NCI-H226 (cell line): ENCODE measurements at regions not wholly inside any gene's neighbourhood (a gene's known extent, or its start where the extent isn't known, plus 50 kb on each side); places are given as distances from the start of the nearest gene placed in this dataset.

Source experiments
- DNase-seq: peaks from one replicate; pipeline ENCODE4 v3.0.0-alpha.2; 2015

DNA sequence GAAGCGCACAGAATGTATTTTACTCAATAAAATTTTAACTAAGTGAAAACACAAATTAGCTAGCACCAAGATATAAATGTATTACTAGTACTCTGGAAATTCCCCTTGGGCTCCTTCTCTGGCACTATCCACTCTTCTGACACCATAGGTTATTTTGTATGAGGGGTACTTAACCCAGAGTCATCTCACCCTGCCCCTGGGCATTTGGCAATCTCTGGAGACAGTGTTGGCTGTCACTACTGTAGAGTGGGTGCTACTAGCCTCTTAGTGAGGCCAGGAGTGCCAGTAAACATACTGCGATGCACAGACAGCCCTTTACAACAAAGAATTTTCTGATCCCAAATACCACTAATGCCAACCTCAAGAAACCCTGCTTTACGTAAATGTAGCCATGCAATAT, 246.3 kb upstream of the KBTBD8 start:
- DNase-seq: no peak

DNA sequence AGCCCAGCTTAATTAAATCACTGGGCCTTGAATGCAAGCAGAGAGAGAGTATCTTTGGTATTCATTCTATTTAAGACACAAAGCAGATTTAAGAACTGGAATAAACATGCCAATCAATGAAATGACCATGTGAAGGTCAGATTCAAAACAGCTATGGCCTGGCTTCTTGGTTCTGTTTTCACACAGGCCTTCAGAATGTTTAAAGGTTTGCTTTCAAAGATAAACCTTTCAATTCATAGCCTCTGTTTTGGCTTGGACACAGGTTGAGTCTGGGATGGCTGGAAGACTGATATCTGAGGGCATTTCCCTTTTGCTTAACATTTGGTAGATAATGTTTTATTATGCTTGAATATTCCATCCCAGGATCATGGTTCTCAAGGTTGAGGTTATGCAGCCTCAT, 244.4 kb upstream of the KBTBD8 start:
- DNase-seq: no peak

DNA sequence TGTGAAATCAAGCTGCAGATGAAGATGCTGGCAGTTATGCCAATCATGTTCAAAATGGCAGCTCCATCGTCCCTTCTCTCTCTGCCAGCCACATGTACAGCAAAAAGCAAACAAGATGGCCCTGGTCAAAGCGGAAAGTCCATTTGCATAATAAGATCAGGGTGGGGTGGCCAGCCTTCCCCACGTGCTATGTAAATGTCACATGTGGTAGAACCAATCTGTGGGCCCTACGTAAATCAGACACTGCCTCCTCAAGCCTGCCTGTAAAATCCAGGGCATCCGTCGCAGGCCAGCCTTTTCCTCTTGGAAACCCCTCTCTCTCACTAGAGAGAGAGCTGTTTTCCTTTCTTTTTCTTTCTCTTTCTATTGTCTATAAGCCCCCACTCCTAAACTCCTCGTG, 243.5 kb upstream of the KBTBD8 start:
- no peak for DNase-seq

DNA sequence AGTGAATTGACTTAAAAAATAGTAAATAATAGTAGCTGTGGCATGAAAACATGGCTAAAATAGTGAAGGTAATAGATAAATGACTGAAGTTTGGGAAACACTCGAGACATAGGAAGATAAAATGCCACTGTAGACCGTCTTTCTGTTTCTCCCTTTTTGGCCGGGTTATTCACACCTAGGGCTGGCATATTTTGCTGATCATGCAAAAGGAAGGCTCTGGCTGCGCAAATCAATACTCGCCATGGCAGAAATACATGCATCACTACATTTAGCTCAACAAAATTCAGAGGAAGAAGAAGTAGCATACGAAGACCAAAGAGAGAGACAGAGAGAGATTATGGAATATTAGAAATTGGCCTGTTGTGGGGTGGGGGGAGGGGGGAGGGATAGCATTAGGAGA, 242.2 kb upstream of the KBTBD8 start:
- no peak for DNase-seq

DNA sequence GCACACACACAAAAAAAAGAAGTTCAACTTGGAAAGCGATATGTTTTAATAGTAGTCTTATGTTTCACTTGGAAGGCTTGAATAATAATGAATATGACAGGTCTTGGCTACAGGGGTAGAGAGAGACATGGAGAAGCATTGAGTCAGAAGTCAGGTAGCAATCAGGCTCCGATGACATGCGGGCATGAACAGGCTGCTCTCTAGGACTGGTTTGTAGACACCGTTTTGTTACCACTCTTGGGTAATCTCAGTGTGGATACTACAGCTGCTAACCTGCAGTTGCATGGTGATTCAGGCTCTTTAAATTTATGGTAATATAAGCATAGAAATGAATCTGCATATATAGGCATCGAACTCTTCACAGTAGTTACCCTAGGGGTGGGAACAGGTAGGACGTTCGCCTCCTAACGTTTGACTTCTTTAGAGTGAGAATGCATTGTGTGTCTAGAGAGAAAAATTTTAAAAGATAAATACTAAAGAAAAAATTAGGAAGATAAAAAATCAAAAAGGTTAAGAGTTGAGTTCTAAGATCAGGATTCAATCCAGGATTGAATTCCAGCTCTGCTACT, 241.6 kb upstream of the KBTBD8 start:
- no peak for DNase-seq

DNA sequence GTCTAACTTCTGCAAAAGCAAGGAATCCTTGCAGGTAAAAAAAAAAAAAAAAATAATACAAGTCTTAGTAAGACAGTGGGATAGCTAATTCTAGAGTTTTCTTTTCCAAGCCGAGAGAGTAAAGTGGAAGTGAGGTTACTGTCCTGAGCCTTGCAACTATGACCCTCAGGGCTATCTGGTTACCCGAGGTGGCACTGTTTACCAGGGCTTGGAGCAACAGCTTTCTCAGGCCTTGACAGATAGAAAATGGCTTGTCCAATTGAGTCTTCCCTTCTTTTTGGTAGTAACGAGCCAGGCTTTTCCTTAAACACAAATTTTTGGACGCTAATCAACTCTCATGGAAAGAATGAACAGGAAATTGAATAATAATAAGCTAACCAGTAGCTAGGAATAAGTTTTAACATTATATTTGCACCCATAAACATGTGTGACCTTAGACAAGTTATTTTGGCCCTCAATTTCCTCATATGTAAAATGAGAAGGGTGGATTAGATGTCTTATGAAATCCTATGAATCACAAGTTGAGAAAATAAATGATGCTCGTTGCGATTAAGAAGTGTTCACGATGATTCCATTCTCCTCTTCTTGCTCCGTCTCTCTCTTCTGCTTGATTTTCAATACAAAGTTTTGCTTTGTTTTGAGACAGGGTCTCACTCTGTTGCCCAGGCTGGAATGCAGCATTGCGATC, 236.9 kb upstream of the KBTBD8 start:
- no peak for DNase-seq

DNA sequence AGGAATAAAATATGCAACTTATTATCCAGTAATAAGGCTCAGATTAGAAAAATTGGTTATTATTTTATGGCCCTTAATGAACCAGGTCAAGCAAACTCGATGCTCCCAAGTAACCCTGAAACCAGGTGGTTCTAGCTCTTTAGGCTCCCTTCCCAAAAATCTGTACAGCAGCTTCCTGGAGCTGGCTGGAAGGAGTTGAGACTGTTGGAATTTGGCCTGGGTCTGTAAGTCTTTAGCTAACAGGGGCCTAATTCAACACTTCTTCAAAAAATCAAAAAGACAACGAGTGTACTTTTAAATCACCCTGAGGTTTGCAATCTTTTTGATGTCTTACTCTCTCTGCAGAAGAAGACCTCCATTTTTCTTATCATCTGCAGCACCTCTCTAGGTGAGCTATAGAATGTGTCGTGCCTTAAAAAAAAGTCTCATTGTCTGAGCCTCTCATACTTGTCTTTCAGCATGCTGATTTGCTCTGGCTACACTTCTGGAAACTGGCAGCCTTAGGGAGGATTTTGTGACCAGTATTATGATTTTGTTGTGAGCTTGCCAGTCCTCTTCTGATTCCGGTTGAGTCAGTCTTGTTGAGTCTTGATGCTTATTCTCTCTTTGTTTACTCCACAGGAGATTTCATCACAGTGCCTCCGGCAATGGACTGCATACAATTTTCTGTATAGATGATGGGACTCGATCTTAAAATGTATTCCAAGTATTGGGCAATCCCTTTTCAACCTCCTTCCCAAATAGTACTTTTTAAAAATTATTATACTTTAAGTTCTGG, 235.0 kb upstream of the KBTBD8 start:
- DNase-seq: peak; percentile 13

DNA sequence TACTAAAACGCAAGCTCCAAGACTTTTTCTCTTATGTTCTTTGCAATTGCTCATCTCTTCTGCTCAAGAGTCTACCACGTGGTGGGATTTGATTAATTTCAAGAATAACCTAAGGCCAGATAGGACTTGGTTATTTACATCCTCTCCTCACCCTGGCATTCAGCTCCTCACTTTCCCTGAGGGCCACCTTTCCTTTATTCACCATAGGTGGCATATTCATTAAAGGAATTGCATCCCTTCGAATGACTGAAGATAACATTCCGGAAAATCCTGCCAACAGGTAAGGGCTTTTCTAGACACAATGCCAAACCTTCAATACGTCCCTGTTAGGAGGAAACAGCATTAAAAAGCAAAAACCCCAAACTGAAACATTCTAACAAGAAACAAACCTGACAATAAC, 220.0 kb upstream of the KBTBD8 start:
- DNase-seq: no peak

DNA sequence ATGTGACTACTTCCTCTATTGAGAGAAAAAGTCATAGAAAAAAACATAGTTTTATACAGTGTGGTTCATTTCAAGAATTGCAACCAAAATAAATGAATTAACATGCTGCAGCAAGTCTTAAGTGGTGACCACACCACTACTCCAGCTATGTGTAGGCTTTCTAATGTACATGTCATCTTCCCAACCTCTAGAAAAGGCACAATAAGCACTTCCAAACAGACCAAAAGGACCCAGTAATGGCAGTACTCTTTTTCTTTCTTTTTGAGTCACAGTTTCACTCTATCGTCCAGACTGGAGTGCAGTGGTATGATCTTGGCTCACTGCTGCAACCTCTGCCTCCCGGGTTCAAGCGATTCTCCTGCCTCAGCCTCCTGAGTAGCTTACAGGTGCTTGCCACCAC, 219.3 kb upstream of the KBTBD8 start:
- no peak for DNase-seq

DNA sequence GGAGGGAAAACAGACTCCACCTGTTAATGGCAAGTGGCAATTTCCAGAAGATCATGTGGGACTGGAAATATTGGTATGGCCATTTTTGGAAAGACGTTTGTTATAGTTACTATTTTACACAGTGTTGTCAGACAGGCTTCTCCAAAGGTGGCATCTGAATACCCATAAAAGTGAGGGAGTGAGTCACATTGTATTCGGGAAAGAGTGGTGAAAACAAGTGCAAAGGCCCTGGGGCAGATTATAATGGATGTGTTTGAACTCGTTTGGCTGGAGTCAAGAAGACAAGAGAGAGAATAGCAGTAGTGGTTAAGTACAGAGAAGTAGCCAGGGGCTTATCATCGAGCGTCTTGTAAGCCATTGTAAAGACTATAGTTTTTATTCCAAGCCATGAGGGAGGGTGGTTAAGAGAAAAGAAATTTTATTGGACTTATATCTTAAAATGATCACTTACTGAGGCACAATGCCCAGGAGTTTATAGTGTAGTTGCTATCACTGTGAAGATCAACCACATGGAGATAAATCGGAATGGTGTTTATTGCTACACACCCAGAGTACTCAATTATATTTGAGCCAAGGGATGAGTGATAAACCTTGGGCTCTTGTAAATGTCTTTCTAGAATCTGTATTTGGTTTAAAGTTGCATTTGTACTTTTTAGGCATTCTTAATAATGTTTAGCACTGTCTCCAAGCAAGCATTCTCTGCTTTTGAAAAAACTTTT, 212.8 kb upstream of the KBTBD8 start:
- DNase-seq: no peak

DNA sequence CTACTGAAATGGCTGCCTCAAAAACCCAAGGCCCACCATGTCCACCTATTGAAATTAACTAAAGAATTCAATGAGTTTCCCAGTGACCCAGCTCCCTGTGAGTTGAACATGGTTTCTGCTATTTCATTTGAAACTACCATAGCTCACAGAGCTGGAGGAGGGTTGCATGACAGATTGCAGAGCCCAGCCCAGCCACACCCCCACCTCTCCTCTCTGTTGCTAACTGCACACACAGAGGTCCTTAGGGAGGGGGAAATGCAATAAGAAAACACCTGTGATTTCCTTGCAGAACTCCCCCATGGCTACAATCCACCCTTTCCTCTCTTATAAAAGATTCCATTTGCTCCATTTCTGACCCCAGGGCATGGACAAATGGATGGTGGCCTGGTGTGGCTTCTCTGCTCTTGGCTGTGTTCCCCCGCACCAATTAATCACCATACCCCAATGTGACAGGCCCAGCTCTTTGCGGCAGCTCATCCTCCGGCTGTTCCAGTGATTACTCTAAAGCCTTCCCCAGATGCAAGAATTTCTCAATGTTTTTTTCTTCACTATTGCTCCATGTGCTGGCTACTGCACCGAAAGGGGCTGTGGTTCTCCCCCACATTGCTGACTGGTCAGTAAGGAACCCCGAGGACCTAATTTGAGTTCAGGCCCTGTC, 208.4 kb upstream of the KBTBD8 start:
- DNase-seq: peak; percentile 21

DNA sequence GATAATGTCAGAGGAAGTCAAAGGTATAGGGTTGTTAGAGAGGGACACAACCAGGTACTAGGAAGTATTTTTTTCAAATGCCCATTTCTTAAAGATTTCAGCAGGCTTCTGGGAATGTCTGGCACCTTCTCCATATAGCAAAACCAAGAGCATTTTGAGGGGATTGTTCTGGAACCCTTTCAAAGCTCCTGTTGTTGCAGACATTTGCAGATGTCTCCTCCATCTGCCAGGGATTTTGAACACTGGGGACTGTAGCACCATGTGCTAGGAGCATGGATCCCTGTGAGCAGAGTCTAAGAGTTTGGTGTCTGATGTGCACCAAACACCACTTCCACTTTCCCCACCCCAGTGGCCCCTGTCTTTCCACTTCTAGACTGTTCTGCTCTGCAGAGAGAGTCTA, 206.0 kb upstream of the KBTBD8 start:
- no peak for DNase-seq

DNA sequence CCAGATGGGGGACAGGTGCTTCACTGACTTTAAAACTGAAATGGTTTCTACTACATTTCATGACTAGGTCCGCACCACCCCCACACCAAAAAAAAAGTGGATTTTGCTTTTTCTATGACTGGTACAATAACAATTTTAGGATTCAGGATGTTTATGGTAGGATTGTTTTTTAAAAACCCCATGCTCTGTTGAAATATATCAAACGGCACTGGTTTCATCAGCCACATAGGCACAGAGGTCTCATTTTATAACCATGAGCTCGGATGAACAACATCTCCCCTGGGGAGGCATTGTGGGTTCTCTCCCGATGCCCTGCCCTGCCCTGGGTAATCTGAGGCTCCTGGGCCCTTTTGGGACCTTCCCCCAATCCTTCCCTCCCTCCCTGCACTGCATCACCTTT, 202.7 kb upstream of the KBTBD8 start:
- DNase-seq: no peak

DNA sequence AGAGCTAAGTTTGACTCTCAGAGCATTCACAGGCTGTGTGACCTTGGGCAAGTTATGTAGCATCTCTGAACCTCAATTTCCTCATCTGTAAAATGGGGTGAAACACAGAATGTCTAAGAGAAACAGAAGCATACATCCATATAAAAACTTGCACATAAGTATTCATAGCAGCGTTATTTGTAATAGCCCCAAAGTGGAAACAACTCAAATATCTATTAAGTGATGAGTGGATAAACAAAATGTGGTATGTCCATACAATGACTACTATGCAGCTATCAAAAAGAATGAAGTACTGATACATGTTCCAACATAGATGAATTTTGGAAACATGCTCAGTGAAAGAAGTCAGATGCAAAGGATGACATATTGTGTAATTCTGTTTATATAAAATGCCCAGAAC, 201.8 kb upstream of the KBTBD8 start:
- no peak for DNase-seq

DNA sequence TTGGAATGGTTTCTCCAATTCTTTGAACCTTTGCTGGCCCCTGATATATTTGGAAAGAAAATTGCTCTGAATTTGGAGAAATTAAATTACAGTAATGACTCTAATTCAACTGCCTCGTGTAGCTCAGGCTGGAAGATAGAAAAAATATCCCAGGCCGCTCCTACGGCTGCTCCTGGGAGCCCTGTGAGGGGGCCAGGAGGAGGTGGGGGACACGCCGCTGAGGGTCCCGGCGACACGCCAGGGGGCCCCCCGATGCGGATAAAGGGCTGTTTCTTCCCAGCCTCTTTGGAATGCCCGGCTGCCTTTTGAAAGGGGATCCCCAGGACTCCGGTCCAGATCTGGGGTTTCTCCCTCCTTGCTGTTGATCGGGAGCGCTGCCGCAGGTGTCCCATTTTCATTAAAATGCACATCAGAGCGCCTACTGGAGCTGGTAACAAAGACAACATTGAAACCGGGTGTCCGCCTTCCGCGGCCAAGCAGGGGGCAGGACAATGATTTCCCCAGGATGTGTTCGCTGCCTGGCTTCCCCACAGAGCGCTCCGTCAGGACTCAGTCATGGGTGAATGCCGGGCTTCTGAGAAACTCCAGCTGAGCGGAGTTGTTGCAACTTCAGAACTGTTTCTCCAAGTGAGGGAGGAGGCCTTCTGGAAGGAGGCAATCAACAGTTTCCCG, 200.1 kb upstream of the KBTBD8 start:
- no peak for DNase-seq

DNA sequence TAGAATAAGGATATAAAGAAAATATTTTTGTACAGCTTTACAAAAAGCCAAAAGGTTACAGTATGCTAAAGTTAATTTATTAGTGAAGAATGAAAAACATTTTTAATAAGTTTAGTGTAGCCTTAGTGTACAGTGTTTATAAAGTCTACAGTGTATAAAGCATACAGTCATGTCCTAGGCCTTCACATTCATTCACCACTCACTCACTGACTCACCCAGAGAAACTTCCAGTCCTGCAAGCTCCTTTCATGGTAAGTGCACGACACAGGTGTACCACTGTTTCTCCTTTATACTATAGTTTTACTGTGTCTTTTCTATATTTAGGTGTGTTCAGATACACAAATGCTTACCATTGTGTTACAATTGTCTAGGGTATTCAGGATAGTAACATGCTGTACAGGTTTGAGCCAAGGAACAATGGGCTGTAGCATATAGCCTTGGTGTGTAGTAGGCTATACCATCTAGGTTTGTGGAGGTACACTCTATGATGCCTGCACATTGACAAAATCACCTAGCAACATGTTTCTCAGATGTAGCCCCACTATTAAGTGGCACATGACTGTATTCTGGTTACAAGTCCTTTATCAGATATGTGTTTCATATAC, 197.1 kb upstream of the KBTBD8 start:
- no peak for DNase-seq

DNA sequence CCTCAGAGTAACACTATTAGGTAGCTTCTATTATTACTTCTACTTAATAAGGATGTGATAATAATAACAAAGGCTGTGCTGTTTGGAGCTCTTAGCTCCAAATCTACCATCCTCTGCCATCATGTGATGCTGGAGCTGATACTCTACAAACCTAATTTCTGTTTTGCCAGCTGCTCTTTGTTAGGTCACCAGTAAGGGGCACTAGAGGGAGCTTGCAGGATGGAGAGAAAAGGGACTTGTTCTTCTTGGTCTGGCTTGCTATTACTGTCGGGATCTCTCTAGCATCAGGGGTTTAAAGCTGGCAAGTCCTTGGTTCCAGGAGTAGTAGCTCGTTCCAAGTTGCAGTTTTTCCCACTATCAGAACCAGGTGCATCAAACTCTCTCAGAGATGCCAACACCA, 194.9 kb upstream of the KBTBD8 start:
- DNase-seq: no peak

DNA sequence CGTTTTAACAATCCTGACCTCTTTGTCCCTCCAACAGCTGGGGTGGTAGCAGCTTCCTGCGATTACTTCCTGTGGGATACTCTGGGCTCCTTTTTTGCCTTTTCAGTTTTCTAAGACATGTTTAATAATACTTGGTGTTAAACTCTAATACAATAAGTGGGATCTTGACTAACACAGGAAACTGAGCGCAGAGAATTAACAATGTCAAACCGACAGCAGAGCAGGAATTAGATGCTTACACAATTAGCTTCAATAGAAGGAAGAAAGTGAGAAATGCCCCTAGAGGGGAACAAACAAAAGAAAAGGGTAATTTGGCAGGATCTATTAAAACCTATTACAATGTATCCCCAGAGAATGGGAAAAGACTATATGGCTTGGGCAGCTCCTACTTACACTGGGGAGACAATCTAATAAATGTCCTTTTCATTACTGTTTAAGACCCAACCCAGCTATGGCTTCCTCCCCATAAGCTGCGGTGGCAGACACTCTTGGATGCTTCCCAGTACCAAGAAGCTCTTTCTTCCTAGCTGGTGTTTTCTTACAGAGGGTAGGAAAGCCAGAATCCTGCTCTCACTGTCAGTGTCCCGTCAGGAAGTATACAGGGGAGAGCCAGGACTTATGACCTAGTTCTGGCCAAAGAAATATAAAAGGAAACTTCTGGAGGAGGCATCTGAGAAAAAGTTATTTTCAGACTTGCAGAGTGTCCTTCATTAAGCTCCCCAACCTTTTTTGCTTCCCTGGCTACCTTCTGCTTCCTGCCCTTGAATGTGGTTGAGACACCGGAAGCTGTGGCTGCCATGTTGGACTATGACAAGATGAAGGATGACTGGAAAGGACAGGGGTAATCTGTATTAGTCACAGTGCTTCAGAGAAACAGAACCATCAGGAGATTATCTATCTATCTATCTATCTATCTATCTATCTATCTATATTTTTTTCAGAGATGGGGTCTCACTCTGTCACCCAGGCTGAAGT, 194.1 kb upstream of the KBTBD8 start:
- DNase-seq: no peak

DNA sequence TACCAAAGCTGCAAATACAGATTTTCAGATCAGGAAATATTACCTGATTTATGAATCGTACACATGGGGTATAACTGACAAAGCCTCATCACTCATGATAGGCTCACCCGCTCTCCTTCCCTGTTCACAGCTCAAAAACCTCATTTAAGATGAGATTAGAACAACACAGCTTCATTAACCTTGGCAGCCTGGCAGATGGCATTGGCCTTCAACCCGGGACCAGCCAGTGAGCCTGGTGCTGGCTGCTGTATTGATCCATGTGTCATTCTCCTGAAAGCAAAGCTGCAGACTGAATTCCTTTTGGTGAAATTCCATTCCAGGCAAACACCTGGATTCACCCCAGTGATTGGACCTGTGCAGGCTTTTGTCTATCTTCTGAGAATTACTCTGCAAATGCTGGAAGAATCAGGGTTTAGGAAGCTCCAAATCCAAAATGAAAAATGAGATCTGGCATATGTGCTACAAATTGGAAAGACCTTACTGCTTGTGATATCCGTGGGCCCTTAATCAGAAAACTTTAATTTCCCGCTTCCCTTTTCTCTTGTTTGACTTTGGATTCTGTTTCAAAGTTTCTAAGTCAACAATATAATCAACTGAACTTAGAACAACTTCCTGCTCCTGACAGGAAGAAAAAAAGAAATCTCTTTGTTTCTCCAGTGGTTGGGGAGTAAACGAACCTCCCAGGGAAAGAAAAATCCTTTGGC, 189.1 kb upstream of the KBTBD8 start:
- no peak for DNase-seq

DNA sequence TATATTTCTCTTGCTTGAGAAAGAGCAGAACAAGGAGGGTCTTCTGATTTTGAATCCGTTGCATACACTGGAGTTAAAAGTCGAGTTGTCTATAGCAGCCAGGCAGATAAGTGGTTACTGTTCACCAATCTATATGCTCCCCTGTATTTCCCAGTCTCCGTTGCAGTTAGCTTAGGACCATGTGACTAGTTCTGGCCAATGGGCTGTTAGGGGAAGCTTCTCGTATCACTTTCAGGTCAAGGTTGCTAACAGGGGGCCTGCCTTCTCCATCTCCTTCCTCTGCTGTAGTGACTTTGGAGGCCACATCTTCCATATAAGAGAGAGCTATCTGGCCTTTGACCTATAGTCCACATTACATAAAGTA, 188.5 kb upstream of the KBTBD8 start:
- no peak for DNase-seq
